Right hindlimb (tissue), 1 donor: ENCODE measurements at regions not wholly inside any gene's neighbourhood (a gene's known extent, or its start where the extent isn't known, plus 50 kb on each side); places are given as distances from the start of the nearest gene placed in this dataset.

Experiments used
- DNase-seq: peaks from one replicate; pipeline ENCODE4 v3.0.0-alpha.2; 2018

- no peak for DNase-seq
These were observed 466.9 kb downstream of the FUT8 start for GRCh38 chr14:65879248-65880009.

DNA sequence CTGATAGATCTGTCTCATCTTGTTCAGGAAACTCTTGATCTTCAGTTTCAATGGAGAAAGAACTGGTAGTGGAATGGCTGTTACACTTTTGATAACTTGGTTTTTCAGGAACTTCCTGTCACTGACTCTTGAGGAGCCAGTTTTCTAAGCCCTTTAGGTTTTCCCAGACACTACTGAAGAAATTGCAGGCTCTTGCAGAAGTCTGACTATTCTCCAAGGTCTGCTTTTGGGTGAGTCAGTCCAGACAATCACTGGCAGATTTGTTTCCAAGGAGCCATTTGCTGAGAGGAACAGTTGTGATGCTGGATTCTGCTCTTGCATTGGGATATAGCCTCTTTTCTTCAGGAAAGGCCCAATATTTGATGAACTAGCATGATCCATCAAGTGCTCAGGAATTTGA, 468.0 kb downstream of the FUT8 start:
- no peak for DNase-seq

- DNase-seq, result no peak
These were observed 469.1 kb downstream of the FUT8 start for GRCh38 chr14:65881642-65882041.

- DNase-seq, result no peak
These were observed 476.1 kb downstream of the FUT8 start for GRCh38 chr14:65888677-65889076.

- DNase-seq, result no peak
These were observed 479.8 kb downstream of the FUT8 start for GRCh38 chr14:65892315-65892714.

DNA sequence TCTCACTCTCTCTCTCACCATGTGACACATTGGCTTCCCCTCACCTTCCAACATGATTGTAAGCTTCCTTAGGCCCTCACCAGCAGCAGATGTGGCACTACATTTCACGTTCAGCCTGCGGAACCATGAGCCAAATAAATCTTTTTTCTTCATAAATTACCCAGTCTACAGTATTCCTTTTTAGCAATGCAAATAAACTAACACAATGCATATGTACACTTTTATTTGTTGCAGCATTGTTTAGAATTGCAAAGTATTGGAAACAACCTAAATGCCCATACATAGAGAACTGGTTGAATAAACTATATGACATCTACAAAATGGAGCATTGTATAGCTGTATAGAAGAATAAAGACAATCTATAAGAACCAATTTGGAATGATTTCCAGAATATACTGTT, 487.6 kb downstream of the FUT8 start:
- no peak for DNase-seq

DNA sequence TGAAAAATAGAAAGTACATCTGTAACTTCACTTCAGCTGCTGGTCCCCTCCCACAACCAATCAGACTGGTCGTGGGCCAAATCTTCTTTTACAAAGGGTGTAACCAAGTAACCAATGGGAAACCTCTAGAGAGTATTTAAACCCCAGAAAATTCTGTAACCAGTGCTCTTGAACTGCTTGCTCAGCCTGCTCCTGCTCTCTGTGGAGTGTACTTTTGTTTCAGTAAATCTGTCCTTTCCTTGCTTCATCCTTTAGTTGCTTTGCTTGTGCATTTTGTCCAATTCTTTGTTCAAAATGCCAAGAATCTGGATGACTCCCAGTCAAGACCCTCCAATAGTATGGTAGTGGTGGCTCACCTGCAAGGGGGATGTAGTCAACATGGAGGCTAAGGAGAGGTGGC, 489.1 kb downstream of the FUT8 start:
- DNase-seq, result no peak

DNA sequence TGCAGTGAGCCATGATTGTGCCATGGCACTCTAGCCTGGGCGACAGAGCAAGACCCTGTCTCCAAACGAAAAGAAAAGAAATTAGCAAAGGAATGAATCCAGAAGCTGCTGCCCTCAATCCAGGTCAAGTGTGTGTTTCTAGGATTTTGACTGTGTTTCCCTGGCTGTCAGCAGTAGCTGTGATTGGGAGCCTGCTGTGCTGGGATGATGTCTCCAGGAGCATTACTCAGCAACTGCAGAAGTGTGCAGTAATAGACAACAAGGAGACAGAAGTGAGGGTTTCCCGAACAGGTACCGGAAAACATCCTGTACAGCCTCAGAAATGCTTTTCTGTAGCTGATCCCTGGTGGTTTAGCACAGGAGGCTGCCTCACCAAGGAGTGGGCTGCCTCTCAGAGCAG, 492.5 kb downstream of the FUT8 start:
- DNase-seq, result no peak

- no peak for DNase-seq
These were observed 493.8 kb downstream of the FUT8 start for GRCh38 chr14:65906344-65906743.

DNA sequence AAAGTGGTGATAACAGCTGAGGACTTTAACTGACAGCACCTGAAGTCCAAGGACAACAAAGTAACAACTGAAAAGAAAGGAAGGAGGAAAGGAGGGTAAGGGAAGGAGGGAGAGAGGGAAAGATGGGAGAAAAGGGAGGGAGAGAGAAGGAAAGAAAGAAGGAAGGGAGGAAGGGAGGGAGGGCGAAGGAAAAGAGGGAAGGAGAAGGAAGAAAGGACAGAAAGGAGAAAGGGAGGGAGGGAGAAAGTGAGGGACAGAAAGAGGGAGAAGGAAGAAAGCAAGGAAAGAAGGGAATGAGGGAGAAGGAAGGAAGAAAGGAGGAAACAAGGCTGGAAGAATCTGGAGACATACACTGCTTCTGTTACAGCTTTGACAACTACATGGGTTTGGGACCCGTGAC, 494.4 kb downstream of the FUT8 start:
- no peak for DNase-seq

DNA sequence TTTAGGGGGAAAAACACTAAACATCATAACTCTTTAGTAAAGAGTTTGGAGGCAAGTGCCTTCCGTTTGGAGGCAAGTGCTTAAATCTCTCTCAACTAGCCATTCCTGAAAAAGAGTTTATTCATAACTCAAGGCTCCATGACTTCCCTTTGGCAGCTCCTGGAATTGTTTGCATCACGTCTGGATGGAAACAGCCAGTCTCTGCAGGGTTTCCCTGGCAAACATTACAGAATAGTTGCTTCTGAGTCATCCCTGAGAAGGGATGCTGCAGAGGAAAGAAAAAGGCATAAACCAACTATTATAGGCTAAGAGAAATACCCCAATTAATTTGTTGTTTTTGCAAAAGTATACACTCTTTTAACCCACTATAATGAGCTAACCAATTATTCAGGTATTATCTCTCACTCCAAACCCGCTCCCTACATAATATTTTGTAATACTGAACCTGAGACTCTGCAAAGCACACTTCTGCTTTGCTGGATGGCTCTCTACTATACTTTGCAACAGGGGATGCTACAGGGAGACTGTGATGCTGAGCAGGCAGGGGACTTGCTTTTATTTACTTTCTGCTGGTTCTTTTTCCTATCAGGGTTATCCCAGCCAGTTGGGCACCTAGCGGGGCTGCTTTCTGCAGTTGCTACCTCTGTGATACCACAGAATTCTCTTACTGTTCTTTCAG, 497.7 kb downstream of the FUT8 start:
- DNase-seq, result no peak

DNA sequence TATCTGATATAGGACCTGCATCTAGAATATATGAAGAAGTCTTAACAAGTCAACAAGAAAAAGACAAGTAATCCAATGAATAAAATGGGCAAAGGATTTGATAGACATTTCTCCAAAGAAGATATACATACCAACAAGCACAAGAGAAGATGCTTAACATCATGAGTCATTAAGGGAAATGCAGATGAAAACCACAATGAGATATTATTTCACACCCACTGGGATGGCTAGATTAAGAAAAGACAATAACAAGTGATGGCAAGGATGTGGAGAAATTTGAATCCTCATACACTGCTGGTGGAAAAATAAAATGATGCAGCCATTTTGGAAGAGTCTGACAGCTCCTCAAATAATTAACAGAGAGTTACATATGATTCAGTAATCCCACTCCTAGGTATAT, 502.6 kb downstream of the FUT8 start:
- no peak for DNase-seq

GRCh38 chr14:65916055-65916454, 503.5 kb downstream of the FUT8 start:
- no peak for DNase-seq

- DNase-seq, result no peak
These were observed 508.5 kb downstream of the FUT8 start for GRCh38 chr14:65920996-65921395.

GRCh38 chr14:65922142-65922541, 509.6 kb downstream of the FUT8 start:
- DNase-seq, result no peak

GRCh38 chr14:65926504-65926903, 514.0 kb downstream of the FUT8 start:
- DNase-seq, result no peak

- DNase-seq, result no peak
These were observed 514.6 kb downstream of the FUT8 start for GRCh38 chr14:65926935-65927700.

DNA sequence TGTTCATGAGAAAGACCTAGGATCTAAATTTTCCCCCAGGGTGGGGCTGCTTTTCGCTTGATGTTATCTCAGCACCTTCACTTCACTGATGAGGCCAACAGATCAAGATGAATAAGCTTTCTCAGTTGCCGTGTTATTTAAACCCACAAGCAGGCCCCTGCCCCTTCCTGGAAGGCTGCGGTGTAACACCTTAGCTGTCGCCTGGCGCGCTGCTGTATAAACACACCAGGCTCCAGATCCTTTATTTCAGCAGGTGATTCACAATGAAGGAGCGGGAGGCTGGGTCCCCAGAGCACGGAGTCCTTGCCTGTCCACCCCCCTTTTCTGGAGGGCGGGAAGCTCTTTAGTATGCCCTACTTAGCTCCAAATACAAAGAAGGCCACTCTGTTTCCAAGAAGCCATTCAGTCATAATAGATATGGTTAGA, 515.4 kb downstream of the FUT8 start:
- no peak for DNase-seq

DNA sequence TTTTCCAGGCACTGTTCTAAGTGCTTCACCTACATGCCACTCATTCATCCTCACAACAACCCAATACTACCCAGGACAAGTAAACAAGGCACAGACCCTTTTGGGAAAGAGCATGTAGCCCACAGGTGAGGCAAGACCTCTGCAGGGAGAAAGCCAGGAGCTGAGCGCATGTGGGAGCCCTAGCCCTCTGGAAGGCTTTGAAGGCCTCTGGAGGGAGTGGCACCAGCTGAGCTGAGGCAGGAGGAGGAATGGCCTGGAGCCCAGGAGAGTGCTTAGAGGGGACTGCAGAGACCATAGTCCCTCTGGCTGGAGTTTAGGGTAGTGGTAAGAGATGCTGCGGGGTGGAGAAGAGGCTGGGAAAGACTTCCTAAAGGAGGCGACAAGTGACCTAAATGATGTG, 516.5 kb downstream of the FUT8 start:
- no peak for DNase-seq

DNA sequence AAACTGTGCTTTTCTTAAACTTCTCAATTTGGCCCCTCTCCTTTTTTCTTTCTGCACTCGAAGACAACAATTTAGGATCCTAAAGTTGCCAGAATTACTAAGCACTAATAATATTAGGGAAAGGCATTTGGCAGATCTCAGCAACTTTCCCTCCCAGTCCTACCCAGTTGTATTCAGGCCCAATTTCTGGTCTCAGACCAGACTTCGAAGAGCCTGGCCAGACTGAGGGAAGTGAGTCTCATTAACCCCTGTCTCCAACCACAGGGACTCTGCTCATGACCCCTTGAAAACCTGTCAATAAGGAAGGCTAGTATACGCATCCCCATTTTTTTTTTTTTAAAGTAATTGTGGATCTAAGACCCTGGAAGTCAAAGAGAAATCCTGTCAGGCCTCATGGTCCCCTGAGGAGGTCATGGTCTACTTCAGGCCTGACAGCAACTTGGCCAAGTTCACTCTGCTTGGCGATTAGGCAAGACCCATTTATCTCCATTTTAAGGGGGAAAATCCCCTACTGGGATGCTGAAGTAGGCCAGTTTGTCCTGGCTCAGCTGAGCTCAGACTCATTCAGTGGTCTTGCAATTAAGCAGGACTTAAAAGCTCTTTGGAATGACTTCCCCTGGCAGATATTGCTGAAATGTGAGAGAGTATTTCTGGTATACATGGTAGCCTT, 521.0 kb downstream of the FUT8 start:
- peak; percentile 37 for DNase-seq

- DNase-seq, result no peak
These were observed 521.5 kb downstream of the FUT8 start for GRCh38 chr14:65934070-65934435.

- DNase-seq, result no peak
These were observed 523.9 kb downstream of the FUT8 start for GRCh38 chr14:65936342-65936975.
